Psoas muscle (tissue), 7 donors: ENCODE measurements at regions not wholly inside any gene's neighbourhood (a gene's known extent, or its start where the extent isn't known, plus 50 kb on each side); places are given as distances from the start of the nearest gene placed in this dataset.

Experiments used
- ATAC-seq, 4 donors: fragments of 200-7000 bp; cut with Tn5 transposase; one replicate each; pipeline ENCODE4 v1.9.1; 2020; ENCODE audit warnings: moderate library complexity in 3 of 4, mild to moderate bottlenecking in 2 of 4
- DNase-seq, 2 donors: peaks; one replicate each; pipeline ENCODE4 v3.0.0-alpha.2; 2020
- H3K27ac ChIP-seq: fragments of 200-600 bp; one replicate; pipeline ENCODE4 v1.8.0; 2022
- H3K27me3 ChIP-seq, 3 donors: fragments of 200-600 bp in 1 of 3; one replicate each; pipeline versions ENCODE4 v1.6.1 to v1.8.0; 2013 to 2022; ENCODE audit warnings: low read length in 2 of 3, mild to moderate bottlenecking in 2 of 3, moderate library complexity in 1 of 3; ENCODE audit not compliant: insufficient read depth in 3 of 3
- H3K36me3 ChIP-seq, 2 donors: fragments of 200-600 bp in 1 of 2; one replicate each; pipeline versions ENCODE4 v1.6.1 to v1.8.0; 2013 to 2022; ENCODE audit warnings: low read depth in 1 of 2, mild to moderate bottlenecking in 1 of 2, moderate library complexity in 1 of 2; ENCODE audit not compliant: insufficient read depth in 1 of 2
- H3K4me1 ChIP-seq: fragments of 200-600 bp; one replicate; pipeline ENCODE4 v1.8.0; 2022
- H3K4me3 ChIP-seq: fragments of 200-600 bp; one replicate; pipeline ENCODE4 v1.8.0; 2022; ENCODE audit warnings: mild to moderate bottlenecking
- H3K9me3 ChIP-seq: fragments of 200-600 bp; one replicate; pipeline ENCODE4 v1.8.0; 2022
- CTCF ChIP-seq: fragments of 200-600 bp; IDR thresholded peaks from one replicate; pipeline ENCODE4 v1.8.0; 2022; ENCODE audit warnings: antibody characterized with exemption
- WGBS, 3 donors: extraction: QIAGEN DNeasy Blood & Tissue Kit; methylation state at CpG; one replicate each; pipeline versions ENCODE4 v1.1.6 to v1.1.7; 2013; 5-methylcytosine and 5-hydroxymethylcytosine counted together
- intact Hi-C, 2 donors: fragments of 100-400 bp; cut with DNase I; formaldehyde crosslinking; loops; one replicate each; pipeline versions ENCODE4 v1.11.0 to v1.14.2; 2022
- donor health status: healthy with polysubstance abuse.
- donor health status: DM: no; HTN: no; CAD: no; lungs with moderate emphysema.
- donor health status: Bipolar disorder and iron deficiency.
- donor health status: healthy.
- donor health status: DM: yes; HTN: yes; CAD: no.
- donor health status: DM: no; HTN: no; CAD: no.
- donor health status: DM: yes; HTN: yes; CAD: no.

GRCh38 chr5:166068547-166069335 is 2222.7 kb upstream of the WWC1 start:
- Histone ChIP-seq H3K9me3 (no peaks in the 10 kb centered on the region), H3K4me1 (no peaks in the 10 kb centered on the region), H3K4me3 (no peak overlapping the region), H3K27me3 (no peaks in the 10 kb centered on the region), H3K27ac (no peak overlapping the region), H3K36me3 (no peaks in the 10 kb centered on the region)
- DNase-seq (no peak), ATAC-seq (no peak)
- WGBS, 3 donors, result 50 to 54% (median 50%) methylated on average over 9 of the region's 9 CpGs
- intact Hi-C loops, result no loop called here
- TF ChIP-seq CTCF, result no peak

DNA sequence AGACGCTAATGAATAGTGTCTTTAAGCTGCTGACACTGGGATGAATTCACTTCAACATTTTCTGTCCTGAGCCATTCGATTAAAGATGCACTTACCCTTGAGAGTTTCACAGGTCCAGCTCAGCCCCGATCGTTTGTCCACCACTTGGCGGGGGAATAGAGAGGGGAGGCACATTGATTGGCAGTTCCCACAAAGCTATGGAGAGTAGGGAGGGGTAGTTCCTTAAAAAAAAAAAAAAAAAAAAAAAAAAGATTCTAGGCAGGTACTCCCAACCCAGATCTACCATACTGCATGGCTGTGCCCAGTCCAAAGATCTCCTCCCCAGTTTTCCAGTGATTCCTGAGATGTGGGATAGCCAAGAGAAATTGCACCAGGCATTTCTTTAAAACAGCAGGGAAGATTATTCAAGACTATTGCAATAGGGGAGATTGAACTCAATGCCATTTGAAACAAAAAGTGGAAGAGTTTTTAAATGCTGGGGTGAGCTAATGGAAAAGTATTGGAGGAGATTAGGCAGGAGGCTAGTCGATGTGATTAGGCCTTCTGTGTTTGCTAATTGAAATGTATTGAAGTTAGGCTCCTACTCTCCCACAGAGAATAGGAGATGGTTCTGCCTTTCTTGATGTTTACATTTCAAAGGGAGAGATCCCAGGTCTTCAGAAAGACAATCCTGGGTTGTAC is 2217.4 kb upstream of the WWC1 start:
- Histone ChIP-seq H3K9me3 (no peaks in the 10 kb centered on the region), H3K36me3 (no peaks in the 10 kb centered on the region), H3K27me3 (no peaks in the 10 kb centered on the region), H3K4me1 (no peaks in the 10 kb centered on the region), H3K27ac (no peak overlapping the region), H3K4me3 (no peak overlapping the region)
- no peak for TF ChIP-seq CTCF
- WGBS, 3 donors, result 37 to 41% (median 39%) methylated on average over 6 of the region's 6 CpGs
- DNase-seq, result no peak
- intact Hi-C loops, result no loop called here
- ATAC-seq, result no peak

- whole genome bisulfite sequencing, 3 donors, result 32 to 37% (median 34%) methylated on average over 5 of the region's 5 CpGs
These were observed 2216.6 kb upstream of the WWC1 start for GRCh38 chr5:166074582-166075481.

More at GRCh38 chr5:166074582-166075481, 2216.6 kb upstream of the WWC1 start:
- no peak overlapping the region for H3K4me3 ChIP-seq
- ATAC-seq (no peak), DNase-seq (no peak)
- H3K9me3 ChIP-seq, result no peaks in the 10 kb centered on the region
- H3K27me3 ChIP-seq, result no peaks in the 10 kb centered on the region
- no peak for TF ChIP-seq CTCF
- intact Hi-C loops, result no loop called here
- H3K36me3 ChIP-seq, result no peaks in the 10 kb centered on the region
- H3K4me1 ChIP-seq, result no peaks in the 10 kb centered on the region
- H3K27ac ChIP-seq, result no peak overlapping the region
